ENCODE measurements at regions not wholly inside any gene's neighbourhood (a gene's known extent, or its start where the extent isn't known, plus 50 kb on each side); places are given as distances from the start of the nearest gene placed in this dataset.

DNA sequence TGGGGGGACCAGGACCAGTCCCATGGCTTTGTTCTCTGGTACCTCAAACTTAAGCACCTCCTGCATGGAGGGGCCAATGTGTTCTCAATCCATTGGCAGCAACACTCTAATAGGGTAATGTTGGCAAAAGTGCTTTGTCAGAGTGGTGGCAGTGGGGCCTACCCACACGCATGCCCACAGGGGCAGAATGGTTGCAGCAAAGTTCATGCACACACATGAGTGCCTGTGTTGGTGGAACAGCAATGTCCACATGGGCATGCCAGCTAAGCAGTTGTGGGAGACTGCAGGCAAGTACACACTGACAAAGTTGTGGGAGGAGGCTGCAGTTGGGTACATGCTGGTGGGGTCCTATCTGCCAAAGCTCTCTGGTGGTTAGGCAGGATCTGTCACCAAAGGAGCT lies 645.2 kb downstream of the ZNF385D start:
- Mint-ChIP-seq H3K36me3 (ENCODE audit: insufficient read depth) (no peaks in the 10 kb centered on the region), H3K9me3 (ENCODE audit: low read depth) (peaks cover 15% of the 10 kb centered on the region), H3K27me3 (no peaks in the 10 kb centered on the region), H3K27ac (no peak overlapping the region), H3K4me1 (ENCODE audit: low read depth) (no peaks in the 10 kb centered on the region), H3K4me3 (ENCODE audit: low read depth) (no peak overlapping the region)
- no peak for DNase-seq (ENCODE audit: low spot score, unreplicated experiment)
- TF ChIP-seq, protein P1, sequence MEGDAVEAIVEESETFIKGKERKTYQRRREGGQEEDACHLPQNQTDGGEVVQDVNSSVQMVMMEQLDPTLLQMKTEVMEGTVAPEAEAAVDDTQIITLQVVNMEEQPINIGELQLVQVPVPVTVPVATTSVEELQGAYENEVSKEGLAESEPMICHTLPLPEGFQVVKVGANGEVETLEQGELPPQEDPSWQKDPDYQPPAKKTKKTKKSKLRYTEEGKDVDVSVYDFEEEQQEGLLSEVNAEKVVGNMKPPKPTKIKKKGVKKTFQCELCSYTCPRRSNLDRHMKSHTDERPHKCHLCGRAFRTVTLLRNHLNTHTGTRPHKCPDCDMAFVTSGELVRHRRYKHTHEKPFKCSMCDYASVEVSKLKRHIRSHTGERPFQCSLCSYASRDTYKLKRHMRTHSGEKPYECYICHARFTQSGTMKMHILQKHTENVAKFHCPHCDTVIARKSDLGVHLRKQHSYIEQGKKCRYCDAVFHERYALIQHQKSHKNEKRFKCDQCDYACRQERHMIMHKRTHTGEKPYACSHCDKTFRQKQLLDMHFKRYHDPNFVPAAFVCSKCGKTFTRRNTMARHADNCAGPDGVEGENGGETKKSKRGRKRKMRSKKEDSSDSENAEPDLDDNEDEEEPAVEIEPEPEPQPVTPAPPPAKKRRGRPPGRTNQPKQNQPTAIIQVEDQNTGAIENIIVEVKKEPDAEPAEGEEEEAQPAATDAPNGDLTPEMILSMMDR (IDR thresholded peaks at IDR 0.05; ENCODE audit: unreplicated experiment), result no peak

DNA sequence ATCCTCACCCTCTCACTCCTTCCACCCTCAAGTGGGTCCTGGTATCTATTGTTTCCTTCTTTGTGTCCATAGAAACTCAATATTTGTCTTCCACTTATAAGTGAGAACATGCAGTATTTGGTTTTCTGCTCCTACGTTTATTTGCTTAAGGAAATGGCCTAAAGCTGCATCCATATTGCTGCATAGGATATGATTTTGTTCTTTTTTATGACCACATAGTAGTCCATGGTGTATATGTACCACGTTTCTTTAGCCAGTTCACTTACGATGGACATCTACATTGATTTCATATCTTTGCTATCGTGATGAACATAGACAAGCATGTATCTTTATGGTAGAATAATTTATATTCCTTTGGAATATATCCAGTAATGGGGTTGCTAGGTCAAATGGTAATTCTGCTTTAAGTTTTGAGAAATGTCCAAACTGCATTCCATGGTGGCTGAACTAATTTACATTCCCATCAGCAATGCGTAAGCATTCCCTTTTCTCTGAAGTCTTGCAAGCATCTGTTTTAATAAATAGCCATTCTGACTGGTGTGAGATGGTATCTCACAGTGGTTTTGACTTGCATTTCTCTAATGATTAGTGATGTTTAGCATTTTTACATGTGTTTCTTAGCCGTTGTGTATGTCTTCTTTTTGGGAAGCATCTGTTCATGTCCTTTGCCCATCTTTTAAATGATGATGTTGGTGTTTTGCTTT lies 650.2 kb downstream of the ZNF385D start:
- H3K27ac Mint-ChIP-seq, result no peak overlapping the region
- no peak overlapping the region for H3K4me3 Mint-ChIP-seq (ENCODE audit: low read depth)
- peaks cover 17% of the 10 kb centered on the region for H3K9me3 Mint-ChIP-seq (ENCODE audit: low read depth)
- DNase-seq (ENCODE audit: low spot score, unreplicated experiment), result no peak
- TF ChIP-seq, protein P1 (IDR thresholded peaks at IDR 0.05; ENCODE audit: unreplicated experiment), result no peak
- no peaks in the 10 kb centered on the region for H3K27me3 Mint-ChIP-seq
- H3K36me3 Mint-ChIP-seq (ENCODE audit: insufficient read depth), result no peaks in the 10 kb centered on the region
- no peaks in the 10 kb centered on the region for H3K4me1 Mint-ChIP-seq (ENCODE audit: low read depth)

DNA sequence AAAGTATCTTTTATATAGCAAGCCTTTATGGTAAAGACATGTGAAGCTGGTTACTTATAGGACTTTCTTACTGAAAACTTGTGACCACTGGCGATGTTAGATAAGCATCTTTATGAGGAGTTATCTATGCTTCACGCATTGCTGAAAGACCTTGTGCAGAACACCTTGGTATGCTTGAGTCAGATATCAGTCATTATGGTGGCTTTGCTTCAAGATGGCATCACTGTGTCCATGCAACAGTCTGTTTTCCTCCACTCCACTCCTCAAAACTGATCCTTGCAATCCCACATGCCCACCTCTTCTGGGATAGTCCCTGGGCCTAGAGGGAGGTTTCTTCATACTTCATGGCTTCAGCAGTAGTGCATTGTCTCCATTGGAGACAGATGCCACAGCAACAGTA lies 656.3 kb downstream of the ZNF385D start:
- no peak for DNase-seq (ENCODE audit: low spot score, unreplicated experiment)
- Mint-ChIP-seq H3K4me3 (ENCODE audit: low read depth) (no peak overlapping the region), H3K36me3 (ENCODE audit: insufficient read depth) (no peaks in the 10 kb centered on the region), H3K27me3 (no peaks in the 10 kb centered on the region), H3K27ac (no peak overlapping the region), H3K4me1 (ENCODE audit: low read depth) (peaks cover 15% of the 10 kb centered on the region), H3K9me3 (ENCODE audit: low read depth) (no peaks in the 10 kb centered on the region)
- TF ChIP-seq, protein P1 (IDR thresholded peaks at IDR 0.05; ENCODE audit: unreplicated experiment), result no peak

DNA sequence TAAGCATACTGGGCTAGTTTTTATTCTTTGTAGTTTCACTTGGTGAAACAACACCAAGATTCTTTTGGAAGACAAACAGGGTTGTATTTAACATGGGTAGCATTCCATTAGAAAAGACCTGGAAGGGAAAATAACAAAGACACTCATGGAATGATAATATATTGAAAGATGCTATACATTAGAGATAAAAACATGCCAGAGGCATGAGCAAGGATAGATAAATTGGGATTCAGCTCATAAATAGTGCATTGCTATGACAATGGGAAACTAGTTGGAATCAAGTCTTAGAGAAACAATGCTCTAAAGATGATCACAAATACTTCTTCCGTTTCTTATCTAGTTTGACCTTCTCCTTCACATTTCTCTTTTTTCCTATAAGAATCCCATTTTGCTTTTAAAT lies 677.4 kb downstream of the ZNF385D start:
- H3K4me3 Mint-ChIP-seq (ENCODE audit: low read depth), result no peak overlapping the region
- no peaks in the 10 kb centered on the region for H3K27me3 Mint-ChIP-seq
- H3K36me3 Mint-ChIP-seq (ENCODE audit: insufficient read depth), result no peaks in the 10 kb centered on the region
- no peaks in the 10 kb centered on the region for H3K4me1 Mint-ChIP-seq (ENCODE audit: low read depth)
- no peak for DNase-seq (ENCODE audit: low spot score, unreplicated experiment)
- no peak overlapping the region for H3K27ac Mint-ChIP-seq
- peaks cover 3% of the 10 kb centered on the region for H3K9me3 Mint-ChIP-seq (ENCODE audit: low read depth)
- TF ChIP-seq, protein P1 (IDR thresholded peaks at IDR 0.05; ENCODE audit: unreplicated experiment), result no peak

DNA sequence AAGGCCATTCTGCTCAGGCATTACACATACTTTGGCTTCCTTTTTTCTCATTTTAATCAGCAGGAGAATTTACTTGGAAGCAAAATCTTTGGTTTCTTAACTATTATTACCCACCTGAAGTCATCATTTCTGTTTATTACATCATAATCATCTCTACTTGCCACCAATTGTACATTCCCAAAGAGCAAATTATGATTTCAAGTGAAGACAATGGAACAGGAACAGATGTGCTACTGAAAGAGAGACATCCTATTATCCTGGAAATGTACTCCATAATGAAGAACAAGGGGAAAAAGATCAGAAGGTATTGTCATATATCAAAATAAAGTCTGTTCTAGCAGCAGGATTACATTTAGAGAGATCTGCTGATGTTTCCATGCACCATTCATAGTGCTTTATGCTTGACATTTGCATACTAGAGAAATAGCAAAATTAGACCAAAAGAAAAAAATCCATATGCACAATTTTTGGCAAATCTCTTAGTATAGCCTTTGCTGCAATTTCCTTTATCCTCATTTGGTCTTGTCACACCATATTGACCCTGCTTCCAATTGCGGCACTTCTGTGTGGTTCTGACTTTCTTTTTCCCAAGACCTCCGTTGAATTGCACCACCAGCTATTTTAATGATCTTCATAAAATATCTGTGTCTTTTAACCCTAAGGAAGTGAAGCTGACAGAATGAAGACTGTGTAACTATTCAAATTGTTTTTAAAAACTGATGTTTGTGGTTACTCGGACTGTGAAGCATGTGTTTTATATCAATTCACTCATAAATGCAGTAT lies 683.8 kb downstream of the ZNF385D start:
- Mint-ChIP-seq H3K27ac (no peak overlapping the region), H3K4me3 (ENCODE audit: low read depth) (no peak overlapping the region), H3K4me1 (ENCODE audit: low read depth) (no peaks in the 10 kb centered on the region)

More for the DNA sequence above, 683.8 kb downstream of the ZNF385D start:
- no peaks in the 10 kb centered on the region for H3K36me3 Mint-ChIP-seq (ENCODE audit: insufficient read depth)
- H3K9me3 Mint-ChIP-seq (ENCODE audit: low read depth), result peaks cover 3% of the 10 kb centered on the region
- DNase-seq (ENCODE audit: low spot score, unreplicated experiment), result no peak
- no peaks in the 10 kb centered on the region for H3K27me3 Mint-ChIP-seq
- TF ChIP-seq, protein P1 (IDR thresholded peaks at IDR 0.05; ENCODE audit: unreplicated experiment), result no peak

All from progenitor cell of endocrine pancreas (in vitro differentiated cells).